GM12873 (cell line): ENCODE measurements at regions not wholly inside any gene's neighbourhood (a gene's known extent, or its start where the extent isn't known, plus 50 kb on each side); places are given as distances from the start of the nearest gene placed in this dataset.

ENCODE experiments used
- TF ChIP-seq, protein P1 (sequence below): IDR thresholded peaks from 2 replicates; pipeline ENCODE4 v1.5.1; 2012; ENCODE audit warnings: low read depth, mild to moderate bottlenecking, moderate library complexity, low read length, control low read depth; ENCODE audit not compliant: insufficient read depth; ENCODE audit errors: missing control alignments

DNA sequence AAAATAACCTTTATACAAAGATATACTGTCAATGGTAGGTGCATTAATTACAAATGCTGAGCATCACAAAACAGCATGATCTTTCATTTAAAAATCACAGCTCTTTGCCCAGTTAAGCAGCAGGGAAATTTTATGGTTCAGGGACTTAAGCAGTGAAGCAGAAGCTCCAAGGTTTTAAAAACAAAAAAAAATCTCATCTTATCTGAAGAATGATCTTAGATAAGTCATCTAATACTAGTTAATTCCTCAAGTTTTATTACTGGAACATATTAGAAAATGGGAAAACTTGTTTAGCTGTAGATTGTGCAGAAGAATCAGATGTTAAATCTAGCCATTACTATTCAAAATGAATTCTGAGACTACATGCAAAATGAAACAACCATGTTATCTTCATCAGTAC is 289.9 kb downstream of the GASK1B start:
- TF ChIP-seq, protein P1, sequence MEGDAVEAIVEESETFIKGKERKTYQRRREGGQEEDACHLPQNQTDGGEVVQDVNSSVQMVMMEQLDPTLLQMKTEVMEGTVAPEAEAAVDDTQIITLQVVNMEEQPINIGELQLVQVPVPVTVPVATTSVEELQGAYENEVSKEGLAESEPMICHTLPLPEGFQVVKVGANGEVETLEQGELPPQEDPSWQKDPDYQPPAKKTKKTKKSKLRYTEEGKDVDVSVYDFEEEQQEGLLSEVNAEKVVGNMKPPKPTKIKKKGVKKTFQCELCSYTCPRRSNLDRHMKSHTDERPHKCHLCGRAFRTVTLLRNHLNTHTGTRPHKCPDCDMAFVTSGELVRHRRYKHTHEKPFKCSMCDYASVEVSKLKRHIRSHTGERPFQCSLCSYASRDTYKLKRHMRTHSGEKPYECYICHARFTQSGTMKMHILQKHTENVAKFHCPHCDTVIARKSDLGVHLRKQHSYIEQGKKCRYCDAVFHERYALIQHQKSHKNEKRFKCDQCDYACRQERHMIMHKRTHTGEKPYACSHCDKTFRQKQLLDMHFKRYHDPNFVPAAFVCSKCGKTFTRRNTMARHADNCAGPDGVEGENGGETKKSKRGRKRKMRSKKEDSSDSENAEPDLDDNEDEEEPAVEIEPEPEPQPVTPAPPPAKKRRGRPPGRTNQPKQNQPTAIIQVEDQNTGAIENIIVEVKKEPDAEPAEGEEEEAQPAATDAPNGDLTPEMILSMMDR: no peak

DNA sequence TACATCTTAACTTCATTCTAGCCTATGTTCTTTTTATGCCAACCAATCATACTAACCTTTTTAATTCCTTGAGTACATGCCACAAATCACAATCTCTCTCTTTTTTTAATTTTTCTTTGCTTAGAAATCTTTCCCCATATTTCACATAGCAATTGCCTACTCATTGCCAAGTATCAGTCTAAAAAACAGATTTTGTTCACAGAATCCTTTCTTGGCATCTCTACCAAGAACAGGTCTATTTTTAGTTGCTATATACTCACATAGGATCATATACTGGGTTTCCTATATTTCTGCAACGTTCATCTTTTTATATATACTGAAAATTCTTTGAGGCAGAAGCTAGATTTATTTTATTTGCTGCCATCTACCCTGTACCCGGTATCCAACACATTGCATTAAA is 292.1 kb downstream of the GASK1B start:
- TF ChIP-seq, protein P1: no peak

DNA sequence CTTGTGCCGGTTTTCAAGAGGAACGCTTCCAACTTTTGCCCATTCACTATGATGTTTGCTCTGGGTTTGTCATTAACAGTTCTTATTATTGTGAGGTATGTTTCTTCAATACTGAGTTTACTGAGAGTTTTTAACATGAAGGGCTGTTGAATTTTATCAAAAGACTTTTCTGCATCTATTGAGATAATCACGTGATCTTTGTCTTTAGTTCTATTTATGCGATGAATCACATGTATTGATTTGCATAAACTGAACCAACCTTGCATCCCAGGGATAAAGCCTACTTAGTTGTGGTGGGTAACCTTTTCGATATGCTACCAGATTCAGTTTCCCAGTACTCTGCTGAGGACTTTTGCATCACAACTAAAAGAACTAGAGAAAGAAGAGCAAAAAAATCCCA is 318.0 kb downstream of the GASK1B start:
- TF ChIP-seq, protein P1: no peak

DNA sequence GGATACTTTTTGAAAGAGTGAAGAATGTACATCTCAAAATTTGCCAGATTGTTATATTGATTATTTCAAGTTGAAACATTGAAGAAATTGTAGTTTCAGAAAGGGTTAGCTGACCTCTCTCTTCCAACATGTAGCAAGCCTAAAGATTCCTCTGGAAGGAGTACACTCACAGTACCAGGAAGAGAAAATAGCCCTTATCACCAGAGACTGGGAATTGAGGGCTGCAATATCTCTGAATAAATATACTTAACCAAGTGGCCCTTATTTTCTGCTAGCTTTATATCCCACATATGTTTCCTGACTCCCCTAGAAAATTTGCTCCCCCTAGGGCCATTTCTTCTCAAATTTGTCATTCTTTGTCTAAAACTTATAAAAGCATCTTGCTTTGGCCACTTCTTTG is 332.2 kb downstream of the GASK1B start:
- TF ChIP-seq, protein P1: no peak

DNA sequence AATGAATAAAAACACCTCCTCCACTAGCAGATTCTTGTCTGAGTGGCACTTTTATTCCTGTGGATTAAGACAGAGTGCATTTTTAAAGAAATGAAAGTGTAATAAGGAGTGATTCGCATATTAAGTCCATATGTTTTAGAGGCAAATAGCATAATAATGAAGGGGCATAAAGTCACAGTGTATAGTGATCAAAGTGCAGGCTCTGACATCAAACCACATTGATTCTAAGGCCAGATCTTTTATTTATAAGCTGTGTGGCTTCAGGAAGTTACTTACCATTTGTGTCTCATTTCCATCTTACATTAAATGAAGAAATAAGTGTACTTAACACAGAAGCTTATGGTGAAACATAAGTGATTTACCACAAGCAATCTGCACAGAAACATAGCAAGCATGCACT is 332.8 kb downstream of the GASK1B start:
- TF ChIP-seq, protein P1: no peak

DNA sequence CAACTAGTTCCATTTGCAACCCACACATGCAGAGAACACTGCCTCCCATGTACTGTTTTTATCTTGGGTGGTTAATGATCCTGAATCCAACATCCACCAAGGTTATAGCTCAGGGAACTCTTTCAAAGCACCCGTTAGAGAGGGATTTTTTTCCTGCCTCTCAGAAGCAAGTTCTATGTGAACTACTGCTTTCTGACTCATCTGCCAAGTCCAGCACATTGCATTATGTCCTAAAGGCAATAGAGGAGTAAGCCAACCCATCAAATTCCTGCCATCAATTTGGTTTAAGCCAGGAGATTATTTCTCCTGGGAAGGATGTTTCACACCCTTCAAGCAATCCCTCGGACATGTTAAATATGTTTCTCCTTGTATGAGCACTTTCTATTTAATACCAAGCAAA is 334.5 kb downstream of the GASK1B start:
- TF ChIP-seq, protein P1: no peak

DNA sequence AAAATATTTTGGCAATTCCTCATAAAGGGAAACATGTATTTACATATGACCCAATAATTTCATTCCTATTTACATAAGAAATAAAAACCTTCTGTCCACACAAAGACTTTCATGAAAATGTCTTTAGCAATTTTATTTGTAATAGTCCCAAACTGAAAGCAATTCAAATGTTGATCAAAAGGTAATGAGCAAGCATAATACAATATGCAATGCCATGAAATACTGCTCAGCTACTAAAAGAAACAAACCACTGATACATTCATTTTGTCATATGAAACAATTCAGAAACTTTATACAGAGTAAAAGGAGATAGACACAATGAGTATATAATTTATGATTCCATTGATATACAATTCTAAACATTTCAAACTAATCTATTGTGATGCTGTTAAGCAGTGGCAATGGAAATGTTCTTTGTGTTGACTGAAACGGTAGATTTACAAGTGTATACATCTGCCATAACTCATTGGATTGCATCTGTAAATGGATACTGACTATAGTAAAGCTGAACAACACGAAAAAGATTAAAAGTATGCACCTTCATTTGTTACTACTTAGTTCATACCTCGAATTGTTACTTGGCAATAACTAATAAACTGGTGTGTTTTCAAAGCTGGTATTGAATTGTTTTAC is 335.6 kb downstream of the GASK1B start:
- TF ChIP-seq, protein P1: no peak
